Subcutaneous abdominal adipose tissue (tissue), 5 donors: ENCODE measurements at regions not wholly inside any gene's neighbourhood (a gene's known extent, or its start where the extent isn't known, plus 50 kb on each side); places are given as distances from the start of the nearest gene placed in this dataset.

Experiments
- H3K27ac ChIP-seq: one replicate; pipeline ENCODE4 v1.7.0; 2013; ENCODE audit warnings: low read depth, mild to moderate bottlenecking, inconsistent platforms, low read length, moderate library complexity
- H3K27me3 ChIP-seq, 5 donors: one replicate each; pipeline ENCODE4 v1.7.0; 2013; ENCODE audit warnings: low read length in 5 of 5, inconsistent platforms in 1 of 5; ENCODE audit not compliant: control insufficient read depth in 5 of 5, insufficient read depth in 4 of 5
- H3K36me3 ChIP-seq, 5 donors: one replicate each; pipeline ENCODE4 v1.7.0; 2013; ENCODE audit warnings: low read length in 5 of 5; ENCODE audit not compliant: control insufficient read depth in 5 of 5, insufficient read depth in 5 of 5
- H3K4me1 ChIP-seq, 5 donors: one replicate each; pipeline ENCODE4 v1.7.0; 2013; ENCODE audit warnings: low read length in 5 of 5, mild to moderate bottlenecking in 3 of 5, moderate library complexity in 1 of 5; ENCODE audit not compliant: control insufficient read depth in 5 of 5, insufficient read depth in 5 of 5
- H3K4me3 ChIP-seq, 5 donors: one replicate each; pipeline ENCODE4 v1.7.0; 2013; ENCODE audit warnings: low read length in 5 of 5, low read depth in 1 of 5
- H3K9ac ChIP-seq, 5 donors: one replicate each; pipeline ENCODE4 v1.7.0; 2013; ENCODE audit warnings: low read length in 5 of 5, mild to moderate bottlenecking in 4 of 5, moderate library complexity in 3 of 5
- H3K9me3 ChIP-seq, 5 donors: one replicate each; pipeline ENCODE4 v1.7.0; 2013; ENCODE audit warnings: low read length in 5 of 5; ENCODE audit not compliant: control insufficient read depth in 5 of 5
- donor health status: healthy.
- donor health status: healthy.
- donor health status: healthy.
- donor health status: healthy.
- donor health status: healthy.

DNA sequence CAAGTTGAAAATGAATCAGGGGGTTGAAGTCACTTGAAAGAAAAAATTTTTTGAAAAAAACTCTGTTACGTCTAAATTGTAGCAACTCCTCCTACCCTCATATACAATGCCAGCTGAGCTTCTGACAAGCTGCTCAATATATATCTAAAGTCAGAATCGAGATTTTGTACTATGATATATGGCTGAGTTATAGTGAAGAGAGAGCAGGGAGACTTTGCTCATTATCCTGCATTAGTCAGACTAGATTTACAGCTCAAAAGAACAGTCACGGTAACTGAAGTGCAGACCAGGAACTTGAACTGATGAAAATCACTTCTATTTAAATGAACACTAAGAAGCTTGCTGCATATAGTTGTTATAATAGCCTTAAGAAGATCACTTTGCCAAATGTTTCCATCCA, 153.1 kb downstream of the LACC1 start:
- Histone ChIP-seq H3K9ac (no peak overlapping the region), H3K27me3 (no peaks in the 10 kb centered on the region), H3K36me3 (no peaks in the 10 kb centered on the region), H3K4me1 (peaks cover 2 to 10% (median 8%) of the 10 kb centered on the region in 5 donors), H3K27ac (no peak overlapping the region), H3K9me3 (no peaks in the 10 kb centered on the region), H3K4me3 (no peak overlapping the region)

DNA sequence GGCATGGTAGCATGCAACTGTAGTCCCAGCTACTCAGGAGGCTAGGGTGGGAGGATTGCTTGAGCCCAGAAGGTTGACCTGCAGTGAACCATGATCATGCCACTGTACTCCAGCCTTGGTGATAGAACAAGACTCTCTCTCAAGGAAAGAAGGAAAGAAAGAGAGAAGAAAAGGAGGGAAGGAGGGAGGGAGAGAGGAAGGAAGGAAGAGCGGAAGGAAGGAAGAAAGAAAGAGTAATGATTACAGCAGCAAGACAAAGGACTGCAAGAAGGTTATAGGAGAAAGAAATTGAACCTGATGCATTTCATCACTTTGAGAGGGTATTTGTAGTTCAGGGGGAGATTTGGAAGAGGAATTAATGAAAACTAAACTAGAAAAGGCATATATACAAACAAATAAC, 155.7 kb downstream of the LACC1 start:
- H3K9ac ChIP-seq: no peak overlapping the region
- H3K4me1 ChIP-seq: peaks cover 0 to 6% (median 5%) of the 10 kb centered on the region in 5 donors
- no peaks in the 10 kb centered on the region for H3K9me3 ChIP-seq
- H3K4me3 ChIP-seq: no peak overlapping the region
- H3K36me3 ChIP-seq: no peaks in the 10 kb centered on the region
- no peak overlapping the region for H3K27ac ChIP-seq
- H3K27me3 ChIP-seq: no peaks in the 10 kb centered on the region

DNA sequence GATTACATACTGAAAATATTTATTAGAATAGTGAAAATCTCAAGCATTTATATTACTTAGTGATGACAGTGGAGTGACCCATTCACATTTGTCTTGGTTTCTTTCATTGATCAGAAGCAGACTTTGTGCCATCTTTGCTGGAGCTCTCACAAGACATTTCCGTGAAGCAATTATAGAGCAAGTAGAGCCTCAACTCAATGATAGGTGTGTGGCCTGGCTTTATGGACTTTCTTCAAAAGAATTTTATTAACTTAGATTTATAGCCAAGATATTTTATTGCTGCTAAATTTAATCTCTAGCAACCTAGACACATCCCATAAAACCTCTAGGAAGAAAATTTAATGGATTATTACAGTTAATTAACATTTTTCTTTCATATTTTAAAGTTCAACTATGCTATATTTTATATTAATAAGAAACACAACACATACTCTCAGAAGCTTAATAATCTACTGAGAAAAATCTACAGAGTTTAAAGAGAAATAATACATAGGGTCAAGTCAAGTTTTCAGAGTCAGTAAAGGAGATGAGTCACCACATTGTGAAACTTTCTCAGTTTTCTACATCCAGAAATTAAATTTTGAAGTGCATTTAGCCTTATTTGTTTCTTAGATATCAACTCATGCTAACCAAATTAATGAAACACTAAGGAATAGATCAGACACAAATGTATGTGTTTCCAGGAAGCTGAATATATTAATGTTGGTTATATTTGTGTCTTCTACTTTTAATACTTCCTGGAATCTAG, 160.5 kb downstream of the LACC1 start:
- Histone ChIP-seq H3K4me1 (no peaks in the 10 kb centered on the region), H3K27me3 (no peaks in the 10 kb centered on the region), H3K27ac (peak overlapping the region; percentile 9), H3K9me3 (no peaks in the 10 kb centered on the region), H3K9ac (no peak overlapping the region), H3K36me3 (no peaks in the 10 kb centered on the region), H3K4me3 (no peak overlapping the region)

DNA sequence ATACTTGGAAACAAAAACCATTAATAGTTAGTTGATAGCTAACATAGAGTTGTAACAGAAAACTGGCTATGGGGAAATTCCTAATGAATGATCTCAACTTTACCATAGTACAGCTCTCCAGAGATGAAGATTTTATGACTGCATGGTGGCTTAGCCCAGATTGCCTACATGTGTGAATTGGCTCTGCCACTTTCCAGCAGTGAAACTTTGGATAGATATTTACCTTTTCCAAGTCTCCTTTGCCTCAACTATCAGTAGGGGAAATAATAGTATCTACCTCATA, 161.1 kb downstream of the LACC1 start:
- Histone ChIP-seq H3K4me1 (no peaks in the 10 kb centered on the region), H3K36me3 (no peaks in the 10 kb centered on the region), H3K27ac (peak overlapping the region; percentile 9), H3K4me3 (no peak overlapping the region), H3K9ac (no peak overlapping the region), H3K9me3 (no peaks in the 10 kb centered on the region), H3K27me3 (no peaks in the 10 kb centered on the region)

DNA sequence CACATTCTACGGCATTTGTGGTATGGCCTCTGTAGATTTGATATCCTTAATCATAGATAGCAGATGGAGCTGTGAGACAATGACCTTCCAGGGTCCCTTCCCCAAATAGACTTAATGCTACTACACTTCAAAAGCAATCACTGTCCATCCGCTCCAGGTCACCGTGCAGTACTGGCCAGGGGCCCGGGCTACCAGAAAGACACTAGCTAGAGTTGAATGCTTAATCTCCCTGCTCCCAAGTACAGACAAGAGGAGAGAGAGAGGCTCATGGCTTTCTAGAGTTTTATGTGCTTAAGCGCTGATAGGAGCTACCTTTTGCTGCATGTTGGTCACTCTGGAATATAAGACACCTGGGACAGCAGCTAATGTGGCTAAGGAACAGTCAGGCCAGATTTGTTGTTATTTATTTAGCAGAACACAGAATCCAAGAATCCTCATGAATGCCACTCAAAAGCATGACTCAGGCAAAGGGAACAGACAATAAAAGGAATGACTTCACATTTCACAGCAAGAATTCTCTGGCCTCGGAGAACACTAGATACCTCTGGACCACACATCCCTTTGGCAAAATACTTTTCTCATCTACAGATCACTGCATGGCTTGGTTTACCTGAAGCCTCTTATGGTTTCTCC, 165.0 kb downstream of the LACC1 start:
- Histone ChIP-seq H3K9me3 (no peaks in the 10 kb centered on the region), H3K4me3 (no peak overlapping the region), H3K27ac (no peak overlapping the region), H3K9ac (no peak overlapping the region), H3K27me3 (no peaks in the 10 kb centered on the region), H3K4me1 (peaks cover 0 to 5% (median 0%) of the 10 kb centered on the region in 5 donors), H3K36me3 (no peaks in the 10 kb centered on the region)

DNA sequence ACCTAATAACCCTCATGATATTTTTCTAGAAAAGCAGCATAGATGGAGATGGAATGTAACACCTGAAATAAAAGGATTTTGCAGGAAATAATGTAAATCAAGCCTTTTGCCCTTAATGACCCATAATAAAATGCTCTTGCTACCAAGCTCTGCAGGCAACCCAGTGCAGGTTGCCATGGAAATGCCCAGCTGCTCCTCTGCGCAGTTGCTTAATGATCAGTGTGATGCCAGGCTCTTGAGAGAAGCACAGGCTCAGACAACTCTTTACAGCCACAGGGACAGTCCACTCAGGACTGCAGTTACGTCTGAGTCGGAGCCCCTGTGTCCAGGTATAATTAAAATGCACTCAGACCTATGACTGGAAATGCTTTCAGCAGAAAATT, 165.5 kb downstream of the LACC1 start:
- H3K27me3 ChIP-seq: no peaks in the 10 kb centered on the region
- no peak overlapping the region for H3K9ac ChIP-seq
- no peaks in the 10 kb centered on the region for H3K36me3 ChIP-seq
- peaks cover 0 to 5% (median 0%) of the 10 kb centered on the region in 5 donors for H3K4me1 ChIP-seq
- H3K4me3 ChIP-seq: no peak overlapping the region
- H3K27ac ChIP-seq: no peak overlapping the region
- H3K9me3 ChIP-seq: no peaks in the 10 kb centered on the region

DNA sequence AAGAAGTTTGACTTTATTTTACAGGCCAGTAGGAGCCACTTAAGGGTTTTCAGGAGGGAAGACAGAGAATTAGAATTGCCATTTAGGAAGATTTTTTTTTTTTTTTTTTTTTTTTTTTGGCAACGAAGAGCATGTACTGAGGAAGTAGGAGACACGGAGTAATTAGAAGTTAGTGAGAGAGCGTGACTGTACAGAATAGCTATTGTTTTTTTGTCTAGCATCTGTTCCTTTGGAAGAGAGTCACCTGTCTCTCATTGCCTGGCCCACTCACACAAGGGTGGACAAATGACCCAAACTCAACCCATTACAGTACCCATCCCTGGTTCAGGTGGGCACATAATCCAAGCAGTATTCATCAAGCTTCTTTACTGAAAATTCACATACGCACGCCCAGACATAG, 166.7 kb downstream of the LACC1 start:
- Histone ChIP-seq H3K36me3 (no peaks in the 10 kb centered on the region), H3K9me3 (no peaks in the 10 kb centered on the region), H3K9ac (no peak overlapping the region), H3K27me3 (no peaks in the 10 kb centered on the region), H3K4me1 (peaks cover 0 to 5% (median 0%) of the 10 kb centered on the region in 5 donors), H3K4me3 (no peak overlapping the region), H3K27ac (no peak overlapping the region)

DNA sequence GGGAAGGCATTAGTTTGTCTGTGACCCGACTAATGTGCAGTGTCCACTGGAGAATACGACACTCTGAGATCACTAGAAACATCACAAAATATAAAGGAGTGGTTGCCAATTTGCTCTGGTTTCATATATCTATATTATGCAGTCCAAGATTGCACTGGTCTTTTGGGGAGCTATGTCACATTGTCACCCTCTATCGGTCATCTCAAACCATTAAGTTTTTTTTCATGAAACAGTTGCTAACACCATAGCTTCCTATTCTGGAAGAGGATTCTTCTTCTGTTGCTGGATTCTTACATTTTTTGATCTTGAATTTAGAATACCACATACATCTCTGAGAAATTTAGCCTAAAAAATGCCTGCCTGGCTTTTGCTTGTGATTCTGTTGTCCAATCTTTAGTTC, 168.6 kb downstream of the LACC1 start:
- Histone ChIP-seq H3K27ac (no peak overlapping the region), H3K27me3 (no peaks in the 10 kb centered on the region), H3K4me3 (no peak overlapping the region), H3K36me3 (no peaks in the 10 kb centered on the region), H3K9me3 (no peaks in the 10 kb centered on the region), H3K4me1 (peaks cover 0 to 5% (median 0%) of the 10 kb centered on the region in 5 donors), H3K9ac (no peak overlapping the region)

DNA sequence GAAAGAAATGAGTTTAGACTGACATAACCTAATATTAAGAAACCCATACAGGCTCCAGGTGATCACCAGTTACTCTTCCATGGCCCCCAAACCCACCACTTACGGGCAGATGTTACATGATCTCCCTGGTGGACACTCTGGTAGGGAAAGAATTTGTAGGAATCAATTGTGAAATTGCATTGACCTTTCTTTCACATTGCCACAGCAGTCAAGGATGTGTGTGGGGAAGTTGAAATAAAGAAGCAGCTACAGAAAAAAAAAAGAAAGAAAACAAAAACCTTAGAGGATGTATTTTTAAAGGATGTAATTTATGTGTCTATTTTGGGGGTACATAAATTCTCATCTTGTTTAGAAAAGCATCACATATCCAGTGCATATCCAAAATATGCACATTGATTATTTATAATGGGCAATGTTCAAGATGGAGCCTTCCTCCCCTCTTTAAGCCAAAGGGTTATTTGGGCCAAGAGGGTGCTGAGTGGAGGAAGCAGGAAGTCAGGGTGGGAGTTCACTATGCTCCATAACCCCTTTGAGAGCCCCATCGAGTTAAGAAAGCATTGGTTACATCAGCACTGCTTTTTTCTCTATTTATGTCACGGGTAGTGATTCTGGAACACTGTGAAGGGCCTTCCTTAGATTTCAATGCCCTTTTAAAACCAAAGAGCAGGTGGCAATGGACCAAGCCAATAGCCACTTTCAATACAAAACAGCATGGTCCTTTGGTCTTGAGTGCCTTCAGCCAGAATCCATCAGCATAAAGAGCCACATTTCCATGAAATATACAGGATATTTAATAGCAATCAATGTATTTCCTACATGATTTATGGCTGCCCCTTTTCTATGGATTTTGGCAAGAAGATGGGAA, 169.6 kb downstream of the LACC1 start:
- H3K9ac ChIP-seq: no peak overlapping the region
- no peaks in the 10 kb centered on the region for H3K36me3 ChIP-seq
- H3K4me1 ChIP-seq: peaks cover 0 to 5% (median 0%) of the 10 kb centered on the region in 5 donors

DNA sequence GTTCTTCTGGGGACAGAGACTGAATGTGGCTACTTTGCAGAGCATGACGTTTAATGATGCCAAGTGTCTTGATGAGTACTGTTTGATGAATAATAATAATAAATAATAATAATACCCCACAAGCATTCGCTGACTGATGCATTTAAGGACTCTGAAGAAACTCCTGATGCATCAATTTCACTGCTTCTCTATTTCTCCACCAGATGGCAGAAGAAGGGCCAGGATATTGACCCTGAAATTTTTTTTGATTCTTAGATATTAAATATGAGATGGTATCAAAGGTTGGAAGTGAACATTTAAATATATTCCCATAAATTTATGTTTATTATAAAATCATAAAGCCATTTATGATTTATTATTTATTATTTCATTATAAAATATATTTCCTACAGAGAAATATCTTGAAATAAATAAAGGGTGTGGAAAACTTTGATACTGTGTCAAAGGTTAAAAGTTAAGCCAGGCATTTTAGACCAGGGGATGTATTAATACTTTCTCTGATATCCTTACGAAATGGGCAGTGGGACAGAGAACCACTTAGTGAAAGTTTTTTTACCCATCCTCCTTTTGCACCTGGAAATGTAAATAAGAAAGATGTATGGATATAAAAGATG, 170.9 kb downstream of the LACC1 start:
- Histone ChIP-seq H3K4me1 (peaks cover 0 to 5% (median 0%) of the 10 kb centered on the region in 5 donors), H3K36me3 (no peaks in the 10 kb centered on the region), H3K9me3 (no peaks in the 10 kb centered on the region), H3K27me3 (no peaks in the 10 kb centered on the region), H3K9ac (no peak overlapping the region), H3K27ac (no peak overlapping the region), H3K4me3 (no peak overlapping the region)

More for the DNA sequence above, 169.6 kb downstream of the LACC1 start:
- no peak overlapping the region for H3K27ac ChIP-seq
- no peaks in the 10 kb centered on the region for H3K27me3 ChIP-seq
- H3K4me3 ChIP-seq: no peak overlapping the region
- no peaks in the 10 kb centered on the region for H3K9me3 ChIP-seq
